Adrenal gland (tissue), 9 donors: ENCODE measurements at regions not wholly inside any gene's neighbourhood (a gene's known extent, or its start where the extent isn't known, plus 50 kb on each side); places are given as distances from the start of the nearest gene placed in this dataset.
A peak's percentile ranks its signal among the peaks of the same experiment; 100 is the strongest.

Experiments used
- DNase-seq, 7 donors: peaks; one replicate each; pipeline ENCODE4 v3.0.0-alpha.2; 2019 to 2020
- H3K27ac ChIP-seq, 5 donors: fragments of 200-600 bp; sonication (generic) in 4 of 5; 1 replicate in 3 of 5; 2 replicates in 2 of 5; pipeline versions ENCODE4 v1.5.1 to v1.8.0; 2016 to 2020; ENCODE audit warnings: mild to moderate bottlenecking in 1 of 5
- H3K27me3 ChIP-seq: fragments of 200-600 bp; 2 replicates; pipeline ENCODE4 v1.8.0; 2021
- H3K36me3 ChIP-seq, 2 donors: fragments of 200-600 bp; replicated peaks in 1 of 2; 1 replicate in 1 of 2; 2 replicates in 1 of 2; pipeline versions ENCODE4 v1.5.1 to v1.8.0; 2018 to 2022
- H3K4me1 ChIP-seq, 2 donors: fragments of 200-600 bp; replicated peaks in 1 of 2; 1 replicate in 1 of 2; 2 replicates in 1 of 2; pipeline versions ENCODE4 v1.5.1 to v1.8.0; 2018 to 2021
- H3K4me3 ChIP-seq, 4 donors: fragments of 200-600 bp; sonication (generic) in 3 of 4; one replicate each; pipeline ENCODE4 v1.5.1; 2016 to 2018
- H3K9me3 ChIP-seq, 3 donors: fragments of 200-600 bp; sonication (generic) in 1 of 3; replicated peaks in 1 of 3; 1 replicate in 2 of 3; 2 replicates in 1 of 3; pipeline versions ENCODE4 v1.5.1 to v1.8.0; 2016 to 2021
- POLR2A ChIP-seq, 2 donors: fragments of 450-650 bp; IDR thresholded peaks; one replicate each; pipeline ENCODE4 v1.6.1; 2017; ENCODE audit warnings: antibody characterized with exemption in 2 of 2, mild to moderate bottlenecking in 2 of 2, moderate library complexity in 1 of 2
- WGBS, 4 donors: extraction: QIAGEN DNeasy Blood & Tissue Kit in 2 of 4; methylation state at CpG; one replicate each; pipeline versions ENCODE4 v1.1.5 to v1.1.7; 2013 to 2017; 5-methylcytosine and 5-hydroxymethylcytosine counted together
- intact Hi-C, 2 donors: fragments of 100-400 bp; cut with DNase I; formaldehyde crosslinking; loops; one replicate each; pipeline versions ENCODE4 v1.14.1 to v1.15.0; 2022 to 2023
- TF ChIP-seq, protein P1 (sequence below), 6 experiments: fragments of 450-650 bp in 4 of 6; fragments of 200-600 bp in 2 of 6; sonication (generic) in 1 of 6; IDR thresholded peaks; 1 replicate in 5 of 6; 2 replicates in 1 of 6; pipeline versions ENCODE4 v1.5.1 to v1.8.0; 2016 to 2021; ENCODE audit warnings: antibody characterized with exemption in 6 of 6, mild to moderate bottlenecking in 2 of 6, moderate library complexity in 1 of 6
- donor health status: healthy with polysubstance abuse.
- donor health status: Bipolar disorder and iron deficiency.
- donor health status: DM: yes; HTN: yes; CAD: no.
- donor health status: DM: no; HTN: no; CAD: no.
- donor health status: DM: no; HTN: no; CAD: no.

DNA sequence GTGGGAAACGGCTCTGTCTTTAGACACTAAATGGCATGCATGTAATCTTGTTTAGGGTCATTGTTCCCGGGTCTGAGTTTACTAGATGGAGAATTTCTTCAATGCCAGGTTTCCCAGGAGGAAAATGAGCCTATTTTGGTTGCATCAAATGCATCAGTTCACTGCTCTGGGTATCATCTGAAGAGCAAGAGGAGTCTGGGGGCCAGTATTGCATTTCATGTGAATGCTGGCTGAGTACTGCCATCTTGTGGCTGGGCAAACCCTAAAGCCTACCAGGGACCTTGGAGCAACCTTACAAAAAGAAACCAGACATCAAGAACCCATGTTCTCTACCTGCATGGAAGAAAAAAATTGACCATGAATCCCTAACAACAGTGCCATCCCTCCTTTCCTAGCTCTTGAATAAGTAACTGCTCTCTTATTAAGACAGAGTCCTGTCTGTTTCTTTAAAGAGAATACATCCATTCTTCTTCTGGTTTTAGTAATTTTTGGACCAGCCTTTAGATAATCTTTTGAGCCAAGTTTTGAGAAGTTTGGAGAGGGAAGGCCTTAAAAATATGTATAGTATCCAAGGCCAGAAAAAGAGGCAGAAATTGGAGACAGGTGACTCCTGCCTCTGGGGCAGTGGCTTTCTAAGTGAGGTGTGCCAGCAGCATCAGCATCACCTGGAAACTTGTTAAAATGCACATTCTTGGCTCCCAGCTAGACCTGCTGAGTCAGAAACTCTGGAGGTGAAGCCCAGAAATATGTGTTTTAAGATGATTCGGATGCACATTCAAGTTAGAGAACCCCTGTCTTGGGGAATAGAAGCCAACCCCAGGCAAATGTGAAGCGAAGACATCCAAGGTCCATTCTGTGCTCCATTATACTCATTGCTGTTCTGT, 261.0 kb upstream of the CXCR4 start:
- Histone ChIP-seq H3K9me3 (no peaks in the 10 kb centered on the region), H3K4me1 (no peaks in the 10 kb centered on the region), H3K27ac (no peak overlapping the region), H3K27me3 (no peaks in the 10 kb centered on the region), H3K36me3 (no peaks in the 10 kb centered on the region), H3K4me3 (no peak overlapping the region)
- intact Hi-C loops: loop anchor here in 1 of 2 donors (5.0 kb wide), 1 partner anchor 462 kb away; no protein-coding TSS in a partner anchor
- WGBS, 4 donors: 52 to 65% (median 56%) methylated on average over 4 of the region's 4 CpGs
- TF ChIP-seq, protein P1, sequence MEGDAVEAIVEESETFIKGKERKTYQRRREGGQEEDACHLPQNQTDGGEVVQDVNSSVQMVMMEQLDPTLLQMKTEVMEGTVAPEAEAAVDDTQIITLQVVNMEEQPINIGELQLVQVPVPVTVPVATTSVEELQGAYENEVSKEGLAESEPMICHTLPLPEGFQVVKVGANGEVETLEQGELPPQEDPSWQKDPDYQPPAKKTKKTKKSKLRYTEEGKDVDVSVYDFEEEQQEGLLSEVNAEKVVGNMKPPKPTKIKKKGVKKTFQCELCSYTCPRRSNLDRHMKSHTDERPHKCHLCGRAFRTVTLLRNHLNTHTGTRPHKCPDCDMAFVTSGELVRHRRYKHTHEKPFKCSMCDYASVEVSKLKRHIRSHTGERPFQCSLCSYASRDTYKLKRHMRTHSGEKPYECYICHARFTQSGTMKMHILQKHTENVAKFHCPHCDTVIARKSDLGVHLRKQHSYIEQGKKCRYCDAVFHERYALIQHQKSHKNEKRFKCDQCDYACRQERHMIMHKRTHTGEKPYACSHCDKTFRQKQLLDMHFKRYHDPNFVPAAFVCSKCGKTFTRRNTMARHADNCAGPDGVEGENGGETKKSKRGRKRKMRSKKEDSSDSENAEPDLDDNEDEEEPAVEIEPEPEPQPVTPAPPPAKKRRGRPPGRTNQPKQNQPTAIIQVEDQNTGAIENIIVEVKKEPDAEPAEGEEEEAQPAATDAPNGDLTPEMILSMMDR (IDR thresholded peaks at IDR 0.05): peak; percentile 66 to 82 (median 76)
- TF ChIP-seq POLR2A (IDR thresholded peaks at IDR 0.05): no peak
- DNase-seq: peak; percentile 63 to 83 (median 68)

DNA sequence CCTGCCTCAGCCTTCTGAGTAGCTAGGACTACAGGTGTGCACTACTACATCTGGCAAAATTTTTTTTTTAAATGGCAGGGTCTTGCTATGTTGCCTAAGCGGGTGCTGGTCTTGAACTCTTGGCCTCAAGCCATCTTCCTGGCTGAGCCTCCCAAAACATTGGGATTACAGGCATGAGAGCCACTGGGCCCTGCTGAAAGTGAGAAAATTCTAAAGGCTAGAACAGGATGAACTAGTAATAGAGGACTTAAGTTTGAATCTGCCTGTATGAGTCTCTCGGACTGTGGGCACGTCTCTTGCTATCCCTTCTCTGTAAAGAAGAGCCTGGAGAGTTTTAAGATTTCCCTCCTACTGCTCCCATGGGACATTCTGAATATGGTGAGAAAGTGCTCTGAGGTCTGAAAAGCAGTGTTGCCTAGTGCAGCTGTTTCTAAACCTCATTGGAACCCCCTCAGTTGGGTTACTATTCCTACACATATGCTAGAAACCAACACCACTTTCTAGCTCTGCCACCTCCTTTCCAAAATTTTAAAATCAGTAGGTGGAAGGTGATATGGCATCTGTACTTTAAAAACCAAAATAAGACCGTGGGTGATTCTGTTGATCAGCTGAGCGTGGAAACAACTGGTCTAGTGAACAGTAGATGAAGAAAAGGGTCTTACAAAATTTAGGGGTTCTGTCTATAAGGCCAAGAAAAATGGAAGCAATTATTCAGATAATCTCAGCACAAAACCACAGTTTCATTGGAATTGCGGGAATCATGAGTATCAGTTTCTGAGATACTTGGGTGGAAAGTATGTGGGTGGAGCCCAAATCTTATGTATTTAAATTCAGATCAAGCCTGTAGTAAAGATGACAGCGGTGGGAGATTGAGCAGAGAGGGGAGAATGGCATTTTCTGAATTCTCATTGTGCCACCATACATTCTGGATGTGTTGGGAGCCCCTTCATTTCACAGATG, 259.8 kb upstream of the CXCR4 start:
- 93 to 96% (median 94%) methylated on average over 7 of the region's 7 CpGs for WGBS, 4 donors
- H3K4me1 ChIP-seq: no peaks in the 10 kb centered on the region
- H3K27me3 ChIP-seq: no peaks in the 10 kb centered on the region
- no peak overlapping the region for H3K27ac ChIP-seq
- no peaks in the 10 kb centered on the region for H3K36me3 ChIP-seq
- intact Hi-C loops: loop anchor here in 1 of 2 donors (5.0 kb wide), 1 partner anchor 460 kb away; no protein-coding TSS in a partner anchor
- peak in 1 of 7 donors; percentile 10 for DNase-seq
- no peak for TF ChIP-seq POLR2A (IDR thresholded peaks at IDR 0.05)
- TF ChIP-seq, protein P1 (IDR thresholded peaks at IDR 0.05): no peak
- H3K4me3 ChIP-seq: no peak overlapping the region
- no peaks in the 10 kb centered on the region for H3K9me3 ChIP-seq

- Histone ChIP-seq H3K4me3 (no peak overlapping the region), H3K27ac (no peak overlapping the region), H3K9me3 (no peaks in the 10 kb centered on the region), H3K4me1 (no peaks in the 10 kb centered on the region), H3K36me3 (no peaks in the 10 kb centered on the region), H3K27me3 (no peaks in the 10 kb centered on the region)
- no peak for TF ChIP-seq POLR2A (IDR thresholded peaks at IDR 0.05)
- TF ChIP-seq, protein P1 (IDR thresholded peaks at IDR 0.05): no peak
- intact Hi-C loops: loop anchor here in 1 of 2 donors (5.0 kb wide), 1 partner anchor 460 kb away; no protein-coding TSS in a partner anchor
- peak in 1 of 7 donors; percentile 11 for DNase-seq
- 37 to 65% (median 55%) methylated on average over 6 of the region's 6 CpGs for WGBS, 4 donors
Measured at GRCh38 chr2:136376798-136377211, 258.9 kb upstream of the CXCR4 start.

- no peaks in the 10 kb centered on the region for H3K4me1 ChIP-seq
- 83 to 88% (median 85%) methylated on average over 4 to 6 of the region's 6 CpGs for WGBS, 4 donors
- H3K27ac ChIP-seq: no peak overlapping the region
- intact Hi-C loops: loop anchor here in 1 of 2 donors (5.0 kb wide), 1 partner anchor 459 kb away; no protein-coding TSS in a partner anchor
- no peaks in the 10 kb centered on the region for H3K27me3 ChIP-seq
- DNase-seq: peak in 1 of 7 donors; percentile 11
- no peak overlapping the region for H3K4me3 ChIP-seq
- H3K36me3 ChIP-seq: no peaks in the 10 kb centered on the region
- TF ChIP-seq, protein P1 (IDR thresholded peaks at IDR 0.05): no peak
- no peak for TF ChIP-seq POLR2A (IDR thresholded peaks at IDR 0.05)
- no peaks in the 10 kb centered on the region for H3K9me3 ChIP-seq
Measured at GRCh38 chr2:136376211-136376610, 258.3 kb upstream of the CXCR4 start.
